HG03196 (cell line): ENCODE measurements at regions not wholly inside any gene's neighbourhood (a gene's known extent, or its start where the extent isn't known, plus 50 kb on each side); places are given as distances from the start of the nearest gene placed in this dataset.
"Not testable (repeated sequence)": the region's sequence is repeated elsewhere in the genome, so short reads cannot be mapped to it uniquely, and the experiment has no call there.

ENCODE experiments used
- ATAC-seq: cut with Tn5 transposase; IDR thresholded peaks from one replicate; pipeline ENCODE4 v1.9.1; 2021; ENCODE audit not compliant: unreplicated experiment

GRCh38 chr5:12183003-12183402, 278.8 kb upstream of the CTNND2 start:
- no peak for ATAC-seq

DNA sequence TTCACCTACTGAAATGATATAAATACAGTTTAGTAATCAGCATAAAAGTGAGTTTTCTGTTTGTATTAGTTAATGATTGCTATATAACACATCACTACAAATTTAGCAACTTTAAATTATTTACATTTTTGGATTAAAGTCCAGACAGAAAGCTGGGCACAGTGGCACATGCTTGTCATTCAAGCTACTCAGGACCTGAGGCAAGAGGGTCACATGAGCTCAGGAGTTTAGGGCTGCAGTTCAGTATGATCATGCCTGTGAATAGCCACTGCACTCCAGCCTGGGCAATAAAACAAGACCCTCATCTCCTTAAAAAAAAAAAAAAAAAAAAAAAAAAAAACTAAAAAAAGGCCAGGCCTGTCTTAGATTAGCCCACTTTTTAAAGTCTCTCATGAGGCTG, 273.6 kb upstream of the CTNND2 start:
- ATAC-seq, result no peak

- no peak for ATAC-seq
These were observed 273.0 kb upstream of the CTNND2 start for GRCh38 chr5:12177225-12177624.

- no peak for ATAC-seq
These were observed 271.8 kb upstream of the CTNND2 start for GRCh38 chr5:12175914-12176585.

- ATAC-seq, result no peak
These were observed 270.5 kb upstream of the CTNND2 start for GRCh38 chr5:12174734-12175133.

DNA sequence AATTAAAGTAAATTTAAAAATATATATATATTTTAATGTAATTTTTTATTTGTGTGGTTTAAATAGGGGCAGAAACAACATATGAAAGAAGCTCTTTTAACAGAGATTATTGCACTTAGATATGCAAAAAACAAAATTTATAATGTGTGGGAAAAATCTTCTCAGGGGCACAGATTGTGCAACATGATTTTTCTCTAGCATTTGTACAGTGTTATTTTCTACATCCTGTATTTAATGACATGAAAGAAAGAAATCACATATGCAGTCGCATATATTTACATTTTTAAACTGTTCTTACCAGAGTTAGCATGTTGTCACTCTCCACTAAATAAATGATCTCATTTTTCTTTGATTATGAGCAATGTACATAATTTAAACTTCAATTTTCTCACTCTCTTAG, 265.3 kb upstream of the CTNND2 start:
- no peak for ATAC-seq

- no peak for ATAC-seq
These were observed 258.6 kb upstream of the CTNND2 start for GRCh38 chr5:12162863-12163262.

- no peak for ATAC-seq
These were observed 243.3 kb upstream of the CTNND2 start for GRCh38 chr5:12147513-12147912.

DNA sequence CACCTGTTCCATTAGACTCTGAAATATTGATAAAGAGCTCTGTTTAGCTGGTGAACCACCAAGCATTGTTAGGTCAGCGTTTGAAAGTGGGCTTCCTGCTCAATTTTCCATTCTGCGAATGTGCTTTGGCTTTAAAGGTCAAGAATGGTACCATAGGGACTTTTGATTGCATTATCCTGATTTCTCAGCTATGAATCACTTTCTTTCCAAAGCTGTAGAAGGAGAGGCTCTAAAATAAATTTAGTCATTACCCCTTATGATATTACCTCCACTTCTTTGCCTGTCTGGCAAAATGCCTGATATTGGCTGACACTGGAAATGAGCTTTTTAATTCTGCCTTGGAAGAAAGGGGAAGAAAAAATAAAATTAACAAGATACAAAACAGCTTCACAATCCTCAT, 237.2 kb upstream of the CTNND2 start:
- ATAC-seq, result no peak

DNA sequence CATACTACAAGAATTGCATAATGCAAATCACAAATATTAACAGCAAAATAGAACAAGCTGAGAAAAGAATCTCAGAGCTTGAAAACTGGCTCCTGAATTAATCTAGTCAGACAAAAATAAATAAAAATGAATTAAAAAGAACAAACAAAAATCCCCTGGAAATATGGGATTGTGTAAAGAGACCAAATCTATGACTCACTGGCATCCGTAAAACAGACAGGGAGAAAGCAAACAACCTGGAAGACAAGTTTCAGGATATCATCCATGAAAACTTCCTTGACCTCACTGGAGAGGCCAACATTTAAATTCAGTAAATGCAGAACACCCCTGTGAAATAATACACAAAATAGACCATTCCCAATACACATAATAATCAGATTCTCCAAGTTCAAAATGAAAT, 229.3 kb upstream of the CTNND2 start:
- ATAC-seq, result no peak

GRCh38 chr5:12131020-12131419, 226.8 kb upstream of the CTNND2 start:
- ATAC-seq, result not testable (repeated sequence)

GRCh38 chr5:12125895-12126294, 221.6 kb upstream of the CTNND2 start:
- no peak for ATAC-seq

DNA sequence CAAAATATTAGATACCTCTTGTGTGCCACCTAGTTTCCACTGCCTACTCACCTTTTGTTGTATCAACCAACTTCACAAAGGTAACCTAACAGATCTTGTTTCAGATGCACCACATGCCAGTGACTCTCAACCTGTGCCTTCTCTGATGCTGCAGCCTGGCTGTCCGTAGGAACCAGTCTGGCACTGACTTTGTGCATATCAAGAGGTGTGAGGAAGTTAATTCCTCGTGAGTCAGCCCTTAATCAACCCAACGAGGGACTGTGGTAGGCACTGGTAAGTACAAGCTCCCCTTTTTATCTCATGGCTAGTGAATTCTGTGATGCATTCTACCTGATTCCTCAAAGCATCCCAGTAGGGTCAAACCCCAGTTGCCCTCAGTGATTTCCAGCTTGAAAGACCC, 215.4 kb upstream of the CTNND2 start:
- no peak for ATAC-seq

DNA sequence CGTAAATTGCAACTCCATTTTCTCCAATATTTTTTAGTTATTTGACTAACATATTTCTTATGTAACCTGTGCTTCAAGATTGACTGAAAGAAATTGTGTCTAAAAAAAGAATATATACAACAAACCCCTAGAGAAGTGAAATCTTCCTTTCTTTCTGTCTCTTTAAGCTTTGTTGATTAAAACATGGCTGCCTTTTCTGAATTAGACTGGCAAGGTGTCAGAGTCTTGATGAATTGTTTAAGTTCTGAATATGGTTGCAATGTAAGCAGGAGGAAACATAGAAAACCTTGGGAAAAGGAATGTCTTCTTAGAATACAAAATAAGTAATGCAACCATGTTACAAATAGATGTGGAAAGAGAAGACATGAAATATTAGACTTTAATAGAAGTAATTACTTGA, 209.8 kb upstream of the CTNND2 start:
- no peak for ATAC-seq

GRCh38 chr5:12113062-12113461, 208.8 kb upstream of the CTNND2 start:
- no peak for ATAC-seq

DNA sequence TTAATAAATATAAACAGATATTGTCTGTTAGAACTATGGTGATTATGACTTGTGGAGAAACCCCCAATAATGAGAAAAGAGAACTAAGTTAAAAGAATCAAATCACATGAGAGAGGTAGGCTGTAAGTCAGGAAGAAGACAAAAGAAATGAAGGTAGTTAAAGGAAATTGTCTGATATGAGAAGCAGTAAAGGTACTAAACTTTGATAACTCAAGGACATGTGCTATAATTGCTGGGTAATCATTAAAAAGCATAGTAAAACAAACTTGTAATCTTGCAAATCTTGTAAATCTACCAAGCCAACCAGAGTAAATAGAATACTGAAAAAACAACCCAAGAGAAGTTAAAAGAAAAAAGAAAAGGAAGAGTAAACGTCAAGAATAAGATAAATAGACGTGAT, 207.0 kb upstream of the CTNND2 start:
- ATAC-seq, result no peak

- ATAC-seq, result no peak
These were observed 206.4 kb upstream of the CTNND2 start for GRCh38 chr5:12110629-12111028.

DNA sequence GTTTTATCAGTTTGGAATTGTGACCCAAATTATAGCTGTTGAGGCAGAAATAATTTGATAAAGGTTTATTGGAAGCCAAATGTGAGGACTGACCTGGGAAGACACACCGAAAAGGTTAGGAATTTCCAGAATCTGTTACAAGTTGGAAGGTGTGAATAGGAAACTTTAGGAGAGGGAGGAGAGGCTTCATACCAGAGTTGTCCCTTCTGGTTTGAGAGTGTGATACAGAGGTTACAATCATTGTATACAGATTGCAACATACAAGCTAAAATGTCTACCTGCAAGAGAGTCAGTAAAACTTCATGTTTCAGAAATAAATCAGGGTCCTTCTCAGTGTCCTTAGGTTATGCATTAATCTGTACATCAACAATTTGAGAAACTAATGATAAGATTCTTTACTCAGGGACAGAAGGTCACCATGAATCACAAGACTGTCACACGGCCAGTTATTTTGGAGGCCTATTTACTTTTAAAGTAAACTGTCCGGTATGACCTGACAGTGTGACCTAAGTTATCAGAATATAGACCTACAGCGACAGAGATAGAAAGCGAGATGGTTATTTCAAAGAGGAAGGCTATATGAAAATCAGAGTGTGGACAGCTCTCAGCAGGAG, 204.9 kb upstream of the CTNND2 start:
- ATAC-seq, result no peak

- no peak for ATAC-seq
These were observed 197.9 kb upstream of the CTNND2 start for GRCh38 chr5:12102151-12102550.

- no peak for ATAC-seq
These were observed 196.3 kb upstream of the CTNND2 start for GRCh38 chr5:12100542-12100941.

- no peak for ATAC-seq
These were observed 195.1 kb upstream of the CTNND2 start for GRCh38 chr5:12099296-12099695.

GRCh38 chr5:12095808-12096281, 191.6 kb upstream of the CTNND2 start:
- peak; percentile 74 for ATAC-seq

DNA sequence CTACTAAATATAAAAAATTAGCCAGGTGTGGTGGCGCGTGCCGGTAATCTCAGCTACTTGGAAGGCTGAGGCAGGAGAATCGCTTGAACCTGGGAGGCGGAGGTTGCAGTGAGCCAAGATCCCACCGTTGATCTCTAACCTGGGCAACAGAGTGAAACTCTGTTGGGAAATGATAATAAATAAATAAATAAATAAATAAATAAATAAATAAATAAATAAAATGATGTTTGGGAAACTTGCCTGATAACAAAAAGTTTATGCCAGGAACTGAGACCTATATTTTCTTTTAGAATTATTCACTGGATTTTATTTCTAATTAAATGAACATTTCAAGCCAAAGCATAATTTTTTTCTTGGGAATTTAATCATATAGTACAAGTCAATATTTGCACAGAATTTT, 189.3 kb upstream of the CTNND2 start:
- no peak for ATAC-seq
